HCT116 (cell line): ENCODE measurements at regions not wholly inside any gene's neighbourhood (a gene's known extent, or its start where the extent isn't known, plus 50 kb on each side); places are given as distances from the start of the nearest gene placed in this dataset.

Experiments
- ATAC-seq: fragments of 200-7000 bp; cut with Tn5 transposase; 2 replicates; pipeline ENCODE4 v1.9.1; 2020; ENCODE audit warnings: mild to moderate bottlenecking, moderate library complexity
- BruUV-seq: library from RNA; stranded (reverse); fragments of 400-500 nt; replicated peaks from 2 replicates; lab custom pipeline; 2021; lab: Mats Ljungman, UMichigan
- CTCF ChIA-PET: fragments of 300-600 bp; sonication (Branson Sonifier 250); formaldehyde crosslinking; loops from one replicate; lab custom pipeline; 2021; ENCODE audit warnings: antibody characterized with exemption; lab: Charles Lee
- POLR2A ChIA-PET: fragments of 300-600, 350-600 bp; sonication (Branson Sonifier 250); formaldehyde crosslinking; loops from one replicate; lab custom pipeline; 2021; ENCODE audit warnings: antibody characterized with exemption; lab: Charles Lee
- RAD21 ChIA-PET, 2 experiments: fragments of 300-600 bp; sonication (Branson Sonifier 250); formaldehyde crosslinking; loops; one replicate each; lab custom pipeline; 2023; ENCODE audit warnings: low total read pairs in 2 of 2; ENCODE audit not compliant: uncharacterized antibody in 2 of 2, unreplicated experiment in 2 of 2, low non-redundant PET in 1 of 2; lab: Charles Lee
- DNase-seq: peaks from one replicate; pipeline ENCODE4 v3.0.0-alpha.2; 2010; ENCODE audit warnings: low read depth, low spot score
- H2AFZ ChIP-seq: fragments of 200-600 bp; shearing (Covaris generic), sonication (generic); 2 replicates; pipeline ENCODE4 v1.6.1; 2017; ENCODE audit warnings: low read depth, mixed run types, mixed read lengths, antibody characterized with exemption, low read length; ENCODE audit not compliant: poor library complexity, severe bottlenecking
- H3K27ac ChIP-seq: 2 replicates; pipeline ENCODE4 v1.5.1; 2012; ENCODE audit warnings: low read depth, low read length
- H3K27me3 ChIP-seq: fragments of 200-600 bp; sonication (generic); 2 replicates; pipeline ENCODE4 v1.6.1; 2016; ENCODE audit warnings: mixed run types, low read length, mixed read lengths; ENCODE audit not compliant: insufficient read depth
- H3K36me3 ChIP-seq, 2 experiments: fragments of 200-500 bp in 1 of 2; fragments of 200-600 bp in 1 of 2; sonication (Bioruptor generic) in 1 of 2; sonication (generic) in 1 of 2; 2 replicates each; pipeline versions ENCODE4 v1.5.1 to v1.6.1; 2014 to 2016; ENCODE audit warnings: low read length in 2 of 2, inconsistent platforms in 1 of 2, mixed read lengths in 1 of 2, mixed run types in 1 of 2; ENCODE audit not compliant: insufficient read depth in 2 of 2, control insufficient read depth in 1 of 2
- H3K4me1 ChIP-seq, 2 experiments: fragments of 200-600 bp in 1 of 2; sonication (generic) in 1 of 2; 2 replicates each; pipeline versions ENCODE4 v1.5.1 to v1.6.1; 2012 to 2017; ENCODE audit warnings: low read length in 2 of 2, inconsistent platforms in 1 of 2, mild to moderate bottlenecking in 1 of 2, mixed read lengths in 1 of 2, mixed run types in 1 of 2, moderate library complexity in 1 of 2; ENCODE audit not compliant: insufficient read depth in 2 of 2, control insufficient read depth in 1 of 2
- H3K4me2 ChIP-seq: fragments of 200-600 bp; sonication (generic); 2 replicates; pipeline ENCODE4 v1.6.1; 2017; ENCODE audit warnings: mixed run types, low read length, mixed read lengths
- H3K4me3 ChIP-seq, 2 experiments: fragments of 200-600 bp in 1 of 2; sonication (generic) in 1 of 2; replicated peaks in 1 of 2; 2 replicates each; pipeline ENCODE4 v1.5.1; 2011 to 2016; ENCODE audit warnings: low read length in 2 of 2, control low read depth in 1 of 2, low read depth in 1 of 2, mild to moderate bottlenecking in 1 of 2, mixed read lengths in 1 of 2, mixed run types in 1 of 2
- H3K79me2 ChIP-seq: fragments of 200-600 bp; sonication (generic); 2 replicates; pipeline ENCODE4 v1.6.1; 2017; ENCODE audit warnings: mild to moderate bottlenecking, mixed run types, low read length, moderate library complexity, mixed read lengths; ENCODE audit not compliant: insufficient read depth
- H3K9ac ChIP-seq: fragments of 200-600 bp; sonication (generic); 2 replicates; pipeline ENCODE4 v1.6.1; 2016; ENCODE audit warnings: low read length, mixed read lengths
- H3K9me2 ChIP-seq: fragments of 200-600 bp; sonication (generic), shearing (Covaris generic); 2 replicates; pipeline ENCODE4 v1.6.1; 2017; ENCODE audit warnings: mixed run types, mild to moderate bottlenecking, moderate library complexity; ENCODE audit not compliant: insufficient read depth
- H3K9me3 ChIP-seq, 2 experiments: fragments of 200-500 bp in 1 of 2; fragments of 200-600 bp in 1 of 2; sonication (Bioruptor generic) in 1 of 2; sonication (generic) in 1 of 2; 2 replicates each; pipeline ENCODE4 v1.6.1; 2014 to 2017; ENCODE audit warnings: low read length in 2 of 2, mixed read lengths in 2 of 2, inconsistent platforms in 1 of 2, low read depth in 1 of 2, mild to moderate bottlenecking in 1 of 2, mixed run types in 1 of 2, moderate library complexity in 1 of 2; ENCODE audit not compliant: control insufficient read depth in 1 of 2, insufficient read depth in 1 of 2
- H4K20me1 ChIP-seq: fragments of 200-600 bp; sonication (generic), shearing (Covaris generic); 2 replicates; pipeline ENCODE4 v1.6.1; 2017; ENCODE audit warnings: mixed run types, mild to moderate bottlenecking, moderate library complexity; ENCODE audit not compliant: insufficient read depth
- ATF3 ChIP-seq: IDR thresholded peaks from 2 replicates; pipeline ENCODE4 v1.6.1; 2012
- CBX3 ChIP-seq: IDR thresholded peaks from 2 replicates; pipeline ENCODE4 v1.6.1; 2012; ENCODE audit warnings: low read depth
- CEBPB ChIP-seq: IDR thresholded peaks from 2 replicates; pipeline ENCODE4 v1.6.1; 2012; ENCODE audit warnings: low read depth
- CTCF ChIP-seq, 3 experiments: fragments of 200-600 bp in 1 of 3; sonication (generic) in 1 of 3; IDR thresholded peaks in 2 of 3; conservative IDR thresholded peaks in 1 of 3; 2 replicates each; pipeline ENCODE4 v1.5.1; 2012 to 2017; ENCODE audit warnings: low read depth in 2 of 3, low read length in 2 of 3, antibody characterized with exemption in 1 of 3, borderline replicate concordance in 1 of 3, control low read depth in 1 of 3, mild to moderate bottlenecking in 1 of 3, mixed read lengths in 1 of 3, mixed run types in 1 of 3, moderate library complexity in 1 of 3; ENCODE audit not compliant: insufficient read depth in 1 of 3
- EZH2phosphoT487 ChIP-seq: fragments of 200-600 bp; IDR thresholded peaks from 2 replicates; pipeline ENCODE4 v1.6.1; 2018; ENCODE audit warnings: antibody characterized with exemption, borderline replicate concordance
- JUND ChIP-seq: IDR thresholded peaks from 2 replicates; pipeline ENCODE4 v1.6.1; 2012
- POLR2A ChIP-seq: IDR thresholded peaks from 2 replicates; pipeline ENCODE4 v1.7.0; 2011; ENCODE audit warnings: borderline replicate concordance; ENCODE audit not compliant: insufficient read depth, insufficient read length; ENCODE audit errors: extremely low read depth
- POLR2AphosphoS5 ChIP-seq: IDR thresholded peaks from 2 replicates; pipeline ENCODE4 v1.6.1; 2011; ENCODE audit warnings: mild to moderate bottlenecking, low read depth, low read length, moderate library complexity
- RAD21 ChIP-seq: IDR thresholded peaks from 2 replicates; pipeline ENCODE4 v1.6.1; 2012; ENCODE audit warnings: low read depth, mild to moderate bottlenecking
- REST ChIP-seq: IDR thresholded peaks from 2 replicates; pipeline ENCODE4 v1.6.1; 2012; ENCODE audit warnings: low read depth
- SIN3A ChIP-seq: IDR thresholded peaks from 2 replicates; pipeline ENCODE4 v1.6.1; 2012; ENCODE audit warnings: low read depth
- TCF7L2 ChIP-seq: IDR thresholded peaks from 2 replicates; pipeline ENCODE4 v1.7.0; 2011; ENCODE audit warnings: borderline replicate concordance, inconsistent platforms; ENCODE audit not compliant: insufficient read depth, insufficient read length; ENCODE audit errors: extremely low read depth
- YY1 ChIP-seq: IDR thresholded peaks from 2 replicates; pipeline ENCODE4 v1.6.1; 2011; ENCODE audit warnings: low read length, low read depth, moderate library complexity, mild to moderate bottlenecking; ENCODE audit not compliant: insufficient replicate concordance; ENCODE audit errors: extremely low read depth
- ZFX ChIP-seq: fragments of 450-650 bp; IDR thresholded peaks from 2 replicates; pipeline ENCODE4 v1.6.1; 2017
- ZNF274 ChIP-seq: fragments of 200-500 bp; sonication (Bioruptor generic); IDR thresholded peaks from 2 replicates; pipeline ENCODE4 v1.6.1; 2014; ENCODE audit warnings: mild to moderate bottlenecking, low read depth, low read length, inconsistent platforms
- intact Hi-C: fragments of 100-400 bp; cut with micrococcal nuclease; formaldehyde crosslinking; loops from 2 replicates; pipeline ENCODE4 v1.10.0; 2022

- H3K4me2 ChIP-seq: no peak overlapping the region
- no peak overlapping the region for H3K4me3 ChIP-seq
- ATAC-seq (no peak), DNase-seq (no peak)
- H3K27ac ChIP-seq: no peak overlapping the region
- CTCF ChIA-PET: no interaction called here
- H3K9me2 ChIP-seq: no peaks in the 10 kb centered on the region
- no TSS peak for BruUV-seq
- H3K79me2 ChIP-seq: no peaks in the 10 kb centered on the region
- H4K20me1 ChIP-seq: no peaks in the 10 kb centered on the region
- H3K36me3 ChIP-seq: no peaks in the 10 kb centered on the region
- no peak overlapping the region for H2AFZ ChIP-seq
- intact Hi-C loops: no loop called here
- no peaks in the 10 kb centered on the region for H3K4me1 ChIP-seq
- RAD21 ChIA-PET: no interaction called here
- H3K9me3 ChIP-seq: no peaks in the 10 kb centered on the region
- H3K27me3 ChIP-seq: no peaks in the 10 kb centered on the region
- no peak overlapping the region for H3K9ac ChIP-seq
- POLR2A ChIA-PET: no interaction called here
- TF ChIP-seq POLR2AphosphoS5: no peak
- TF ChIP-seq CTCF (IDR thresholded peaks at IDR 0.05 in 2 of 3, conservative IDR thresholded peaks at IDR 0.05 in 1 of 3; ENCODE audit: borderline replicate concordance in 1 of 3, insufficient read depth in 1 of 3, low read depth in 2 of 3, low read length in 2 of 3): no peak
- TF ChIP-seq CBX3: no peak
- TF ChIP-seq SIN3A: no peak
- no peak for TF ChIP-seq ZFX
- TF ChIP-seq ATF3: no peak
- no peak for TF ChIP-seq YY1
- TF ChIP-seq EZH2phosphoT487: no peak
- no peak for TF ChIP-seq POLR2A
- TF ChIP-seq CEBPB: no peak
- TF ChIP-seq RAD21: no peak
- TF ChIP-seq ZNF274: no peak
- no peak for TF ChIP-seq TCF7L2
- no peak for TF ChIP-seq JUND
- no peak for TF ChIP-seq REST
- TF ChIP-seq, all 23 proteins: peak for 0
Observed at GRCh38 chr13:76687467-76687866, 198.7 kb downstream of the KCTD12 start.
